SK-N-SH treated with all-trans-retinoic acid at 6 μM for 48 hours (cell line): ENCODE measurements at regions not wholly inside any gene's neighbourhood (a gene's known extent, or its start where the extent isn't known, plus 50 kb on each side); places are given as distances from the start of the nearest gene placed in this dataset.

ENCODE experiments used
- ATAC-seq: fragments of 200-7000 bp; cut with Tn5 transposase; 3 replicates; pipeline ENCODE4 v1.9.1; 2020; ENCODE audit warnings: mild to moderate bottlenecking, moderate library complexity
- ARNTL ChIP-seq: fragments of 450-650 bp; formaldehyde crosslinking; IDR thresholded peaks from 2 replicates; pipeline ENCODE4 v1.5.0; 2020; ENCODE audit warnings: low read depth, mild to moderate bottlenecking, moderate library complexity, borderline replicate concordance
- BACH2 ChIP-seq: fragments of 250-450 bp; sonication (Bioruptor Pico); IDR thresholded peaks from 2 replicates; pipeline ENCODE4 v1.9.0; 2021; ENCODE audit warnings: mild to moderate bottlenecking, borderline replicate concordance
- CSDC2 ChIP-seq: fragments of 250-450 bp; sonication (Bioruptor Pico); IDR thresholded peaks from 2 replicates; pipeline ENCODE4 v1.5.0; 2020; ENCODE audit warnings: mild to moderate bottlenecking, moderate library complexity
- ESRRG ChIP-seq: fragments of 250-450 bp; sonication (Bioruptor Pico); IDR thresholded peaks from 2 replicates; pipeline ENCODE4 v1.6.1; 2021; ENCODE audit warnings: mild to moderate bottlenecking
- GLIS3 ChIP-seq: fragments of 250-450 bp; sonication (Bioruptor Pico); IDR thresholded peaks from 2 replicates; pipeline ENCODE4 v1.5.0; 2020; ENCODE audit warnings: mild to moderate bottlenecking, moderate library complexity
- ISL1 ChIP-seq: fragments of 250-450 bp; sonication (Bioruptor Pico); IDR thresholded peaks from 2 replicates; pipeline ENCODE4 v2.1.2; 2022; ENCODE audit warnings: mild to moderate bottlenecking, moderate library complexity
- OSR1 ChIP-seq: fragments of 250-450 bp; sonication (Bioruptor Pico); IDR thresholded peaks from 2 replicates; pipeline ENCODE4 v1.8.0; 2022; ENCODE audit warnings: moderate library complexity, mild to moderate bottlenecking, inconsistent platforms
- PPARA ChIP-seq: fragments of 250-450 bp; sonication (Bioruptor Pico); IDR thresholded peaks from 2 replicates; pipeline ENCODE4 v1.5.0; 2020; ENCODE audit warnings: mild to moderate bottlenecking, borderline replicate concordance
- RARB ChIP-seq: fragments of 250-450 bp; sonication (Bioruptor Pico); IDR thresholded peaks from 2 replicates; pipeline ENCODE4 v1.8.0; 2021; ENCODE audit warnings: mild to moderate bottlenecking, moderate library complexity
- SNAI2 ChIP-seq: fragments of 250-450 bp; sonication (Bioruptor Pico); IDR thresholded peaks from 2 replicates; pipeline ENCODE4 v1.5.0; 2020; ENCODE audit warnings: mild to moderate bottlenecking, moderate library complexity
- TCF4 ChIP-seq: fragments of 250-450 bp; sonication (Bioruptor Pico); IDR thresholded peaks from 2 replicates; pipeline ENCODE4 v1.8.0; 2021; ENCODE audit warnings: mild to moderate bottlenecking, moderate library complexity, borderline replicate concordance
- TOX ChIP-seq: fragments of 250-450 bp; sonication (Bioruptor Pico); IDR thresholded peaks from 2 replicates; pipeline ENCODE4 v1.8.0; 2021; ENCODE audit warnings: mild to moderate bottlenecking, moderate library complexity, borderline replicate concordance
- ZC3H10 ChIP-seq: fragments of 250-450 bp; sonication (Bioruptor Pico); IDR thresholded peaks from 2 replicates; pipeline ENCODE4 v1.5.1; 2021; ENCODE audit warnings: mild to moderate bottlenecking, moderate library complexity
- ZNF565 ChIP-seq: fragments of 450-650 bp; formaldehyde crosslinking; conservative IDR thresholded peaks from 2 replicates; pipeline ENCODE4 v1.5.0; 2020; ENCODE audit warnings: low read depth, mild to moderate bottlenecking, moderate library complexity
- ZNF70 ChIP-seq: fragments of 450-650 bp; formaldehyde crosslinking; IDR thresholded peaks from 2 replicates; pipeline ENCODE4 v1.5.0; 2020; ENCODE audit warnings: mild to moderate bottlenecking, moderate library complexity
- ZNF8 ChIP-seq: fragments of 450-650 bp; formaldehyde crosslinking; IDR thresholded peaks from 2 replicates; pipeline ENCODE4 v1.5.0; 2020; ENCODE audit warnings: mild to moderate bottlenecking, moderate library complexity
- TF ChIP-seq, protein P1 (sequence below): fragments of 250-450 bp; sonication (Bioruptor Pico); IDR thresholded peaks from 2 replicates; pipeline ENCODE4 v1.5.0; 2020; ENCODE audit warnings: mild to moderate bottlenecking, moderate library complexity
- TF ChIP-seq, protein P2 (sequence below): fragments of 250-450 bp; sonication (Bioruptor Pico); IDR thresholded peaks from 2 replicates; pipeline ENCODE4 v1.8.0; 2021; ENCODE audit warnings: low read depth, mild to moderate bottlenecking, moderate library complexity, borderline replicate concordance
- TF ChIP-seq, protein P3 (sequence below): fragments of 250-450 bp; sonication (Bioruptor Pico); IDR thresholded peaks from 2 replicates; pipeline ENCODE4 v1.5.1; 2021; ENCODE audit warnings: mild to moderate bottlenecking, moderate library complexity
- TF ChIP-seq, protein P4 (sequence below): fragments of 250-450 bp; sonication (Bioruptor Pico); IDR thresholded peaks from 2 replicates; pipeline ENCODE4 v1.5.1; 2020; ENCODE audit warnings: low read depth, mild to moderate bottlenecking, moderate library complexity

DNA sequence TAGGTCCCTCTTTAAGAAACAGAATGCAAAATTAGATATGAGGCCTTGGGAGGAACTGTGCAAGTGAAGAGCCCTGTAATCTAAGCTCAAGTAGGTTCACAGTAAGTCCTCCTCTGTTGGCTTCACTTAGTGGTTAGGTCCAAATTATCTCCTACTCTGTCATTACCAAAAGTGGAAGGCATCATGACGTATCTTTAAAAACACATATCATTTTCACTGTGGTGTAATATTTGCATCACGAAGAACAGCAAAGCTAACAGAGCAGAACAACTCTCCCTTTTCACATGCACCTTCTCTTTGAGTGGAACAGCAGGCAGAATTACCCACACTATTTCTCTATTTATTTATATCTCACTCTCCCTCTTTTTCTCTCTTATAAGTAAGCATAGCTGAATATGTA lies 240.5 kb upstream of the CCNH start (continued):
- TF ChIP-seq, protein P1, sequence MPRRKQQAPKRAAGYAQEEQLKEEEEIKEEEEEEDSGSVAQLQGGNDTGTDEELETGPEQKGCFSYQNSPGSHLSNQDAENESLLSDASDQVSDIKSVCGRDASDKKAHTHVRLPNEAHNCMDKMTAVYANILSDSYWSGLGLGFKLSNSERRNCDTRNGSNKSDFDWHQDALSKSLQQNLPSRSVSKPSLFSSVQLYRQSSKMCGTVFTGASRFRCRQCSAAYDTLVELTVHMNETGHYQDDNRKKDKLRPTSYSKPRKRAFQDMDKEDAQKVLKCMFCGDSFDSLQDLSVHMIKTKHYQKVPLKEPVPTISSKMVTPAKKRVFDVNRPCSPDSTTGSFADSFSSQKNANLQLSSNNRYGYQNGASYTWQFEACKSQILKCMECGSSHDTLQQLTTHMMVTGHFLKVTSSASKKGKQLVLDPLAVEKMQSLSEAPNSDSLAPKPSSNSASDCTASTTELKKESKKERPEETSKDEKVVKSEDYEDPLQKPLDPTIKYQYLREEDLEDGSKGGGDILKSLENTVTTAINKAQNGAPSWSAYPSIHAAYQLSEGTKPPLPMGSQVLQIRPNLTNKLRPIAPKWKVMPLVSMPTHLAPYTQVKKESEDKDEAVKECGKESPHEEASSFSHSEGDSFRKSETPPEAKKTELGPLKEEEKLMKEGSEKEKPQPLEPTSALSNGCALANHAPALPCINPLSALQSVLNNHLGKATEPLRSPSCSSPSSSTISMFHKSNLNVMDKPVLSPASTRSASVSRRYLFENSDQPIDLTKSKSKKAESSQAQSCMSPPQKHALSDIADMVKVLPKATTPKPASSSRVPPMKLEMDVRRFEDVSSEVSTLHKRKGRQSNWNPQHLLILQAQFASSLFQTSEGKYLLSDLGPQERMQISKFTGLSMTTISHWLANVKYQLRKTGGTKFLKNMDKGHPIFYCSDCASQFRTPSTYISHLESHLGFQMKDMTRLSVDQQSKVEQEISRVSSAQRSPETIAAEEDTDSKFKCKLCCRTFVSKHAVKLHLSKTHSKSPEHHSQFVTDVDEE (CRISPR knock-in tag): no peak

DNA sequence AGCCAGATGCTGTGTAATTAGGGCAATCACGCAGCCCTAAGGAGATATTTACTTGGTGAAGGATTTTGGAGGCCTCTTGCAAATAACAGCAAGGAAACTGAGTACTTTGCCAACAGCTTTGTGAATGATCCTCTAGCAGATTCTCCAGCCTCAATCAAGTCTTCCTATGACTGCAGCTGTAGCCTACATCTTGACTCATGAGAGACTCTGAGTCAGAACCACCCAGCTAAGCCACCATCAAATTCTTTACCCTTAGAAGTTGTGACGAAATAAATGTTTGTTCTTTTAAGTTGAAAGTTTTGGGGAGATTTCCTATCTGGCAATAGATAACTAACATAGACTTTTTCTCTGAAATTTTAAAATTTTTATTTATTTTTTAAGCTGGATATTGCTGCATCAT lies 237.6 kb upstream of the CCNH start:
- ATAC-seq: no peak
- TF ChIP-seq TCF4 (CRISPR knock-in tag) (no peak), BACH2 (CRISPR knock-in tag) (no peak)

DNA sequence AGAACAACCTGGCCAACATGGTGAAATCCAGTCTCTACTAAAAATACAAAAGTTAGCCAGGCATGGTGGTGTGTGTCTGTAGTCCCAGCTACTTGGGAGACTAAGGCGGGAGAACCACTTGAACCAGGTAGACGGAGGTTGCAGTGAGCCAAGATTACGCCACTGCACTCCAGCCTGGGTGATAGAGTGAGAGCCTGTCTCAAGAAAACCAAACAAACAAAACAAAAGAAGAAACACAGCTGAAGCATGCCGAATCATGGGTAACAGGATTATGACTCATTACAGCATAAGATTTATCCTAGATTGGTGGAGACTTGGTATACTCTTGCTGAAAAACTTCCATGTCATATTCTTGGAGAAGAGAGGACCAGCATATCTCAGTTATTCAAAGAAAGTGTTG lies 236.7 kb upstream of the CCNH start:
- no peak for ATAC-seq
- TF ChIP-seq RARB: no peak
- no peak for TF ChIP-seq BACH2 (CRISPR knock-in tag)
- no peak for TF ChIP-seq PPARA (CRISPR knock-in tag)
- no peak for TF ChIP-seq TOX
- TF ChIP-seq SNAI2 (CRISPR knock-in tag): no peak
- TF ChIP-seq ZC3H10: no peak
- TF ChIP-seq, protein P1 (CRISPR knock-in tag): no peak
- TF ChIP-seq, protein P2, sequence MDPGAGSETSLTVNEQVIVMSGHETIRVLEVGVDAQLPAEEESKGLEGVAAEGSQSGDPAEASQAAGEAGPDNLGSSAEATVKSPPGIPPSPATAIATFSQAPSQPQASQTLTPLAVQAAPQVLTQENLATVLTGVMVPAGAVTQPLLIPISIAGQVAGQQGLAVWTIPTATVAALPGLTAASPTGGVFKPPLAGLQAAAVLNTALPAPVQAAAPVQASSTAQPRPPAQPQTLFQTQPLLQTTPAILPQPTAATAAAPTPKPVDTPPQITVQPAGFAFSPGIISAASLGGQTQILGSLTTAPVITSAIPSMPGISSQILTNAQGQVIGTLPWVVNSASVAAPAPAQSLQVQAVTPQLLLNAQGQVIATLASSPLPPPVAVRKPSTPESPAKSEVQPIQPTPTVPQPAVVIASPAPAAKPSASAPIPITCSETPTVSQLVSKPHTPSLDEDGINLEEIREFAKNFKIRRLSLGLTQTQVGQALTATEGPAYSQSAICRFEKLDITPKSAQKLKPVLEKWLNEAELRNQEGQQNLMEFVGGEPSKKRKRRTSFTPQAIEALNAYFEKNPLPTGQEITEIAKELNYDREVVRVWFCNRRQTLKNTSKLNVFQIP: no peak
- TF ChIP-seq GLIS3 (CRISPR knock-in tag): no peak
- TF ChIP-seq ESRRG (CRISPR knock-in tag): no peak
- TF ChIP-seq OSR1 (CRISPR knock-in tag): no peak
- no peak for TF ChIP-seq ZNF8
- no peak for TF ChIP-seq ZNF565

DNA sequence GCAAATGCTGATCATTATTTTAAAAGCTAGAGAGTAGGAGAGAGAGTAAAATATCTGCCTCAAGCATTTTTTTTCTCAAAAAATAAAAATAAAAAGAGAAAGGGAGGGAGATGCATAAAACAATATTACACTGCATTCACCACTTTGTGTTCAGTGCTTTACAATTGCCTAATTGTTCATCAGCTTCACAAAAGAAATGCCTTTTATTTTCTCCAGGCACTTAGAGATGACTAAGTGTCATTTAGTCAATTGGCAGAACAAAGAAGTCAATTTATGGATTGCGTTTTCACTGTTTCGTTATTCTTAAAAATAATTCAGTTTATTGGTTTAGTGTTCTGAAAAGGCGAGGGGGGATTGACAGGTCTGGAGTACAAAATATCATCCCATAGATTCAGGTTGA lies 232.5 kb upstream of the CCNH start:
- TF ChIP-seq ESRRG (CRISPR knock-in tag) (no peak), CSDC2 (CRISPR knock-in tag) (no peak), ZNF565 (no peak), TCF4 (CRISPR knock-in tag) (no peak), RARB (no peak), ZNF8 (no peak), OSR1 (CRISPR knock-in tag) (no peak), BACH2 (CRISPR knock-in tag) (no peak), ARNTL (CRISPR knock-in tag) (no peak), ISL1 (no peak), TOX (no peak), SNAI2 (CRISPR knock-in tag) (no peak), ZNF70 (CRISPR knock-in tag) (no peak)
- TF ChIP-seq, protein P3, sequence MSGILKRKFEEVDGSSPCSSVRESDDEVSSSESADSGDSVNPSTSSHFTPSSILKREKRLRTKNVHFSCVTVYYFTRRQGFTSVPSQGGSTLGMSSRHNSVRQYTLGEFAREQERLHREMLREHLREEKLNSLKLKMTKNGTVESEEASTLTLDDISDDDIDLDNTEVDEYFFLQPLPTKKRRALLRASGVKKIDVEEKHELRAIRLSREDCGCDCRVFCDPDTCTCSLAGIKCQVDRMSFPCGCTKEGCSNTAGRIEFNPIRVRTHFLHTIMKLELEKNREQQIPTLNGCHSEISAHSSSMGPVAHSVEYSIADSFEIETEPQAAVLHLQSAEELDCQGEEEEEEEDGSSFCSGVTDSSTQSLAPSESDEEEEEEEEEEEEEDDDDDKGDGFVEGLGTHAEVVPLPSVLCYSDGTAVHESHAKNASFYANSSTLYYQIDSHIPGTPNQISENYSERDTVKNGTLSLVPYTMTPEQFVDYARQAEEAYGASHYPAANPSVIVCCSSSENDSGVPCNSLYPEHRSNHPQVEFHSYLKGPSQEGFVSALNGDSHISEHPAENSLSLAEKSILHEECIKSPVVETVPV: no peak
- TF ChIP-seq, protein P1 (CRISPR knock-in tag): no peak
- TF ChIP-seq, protein P4, sequence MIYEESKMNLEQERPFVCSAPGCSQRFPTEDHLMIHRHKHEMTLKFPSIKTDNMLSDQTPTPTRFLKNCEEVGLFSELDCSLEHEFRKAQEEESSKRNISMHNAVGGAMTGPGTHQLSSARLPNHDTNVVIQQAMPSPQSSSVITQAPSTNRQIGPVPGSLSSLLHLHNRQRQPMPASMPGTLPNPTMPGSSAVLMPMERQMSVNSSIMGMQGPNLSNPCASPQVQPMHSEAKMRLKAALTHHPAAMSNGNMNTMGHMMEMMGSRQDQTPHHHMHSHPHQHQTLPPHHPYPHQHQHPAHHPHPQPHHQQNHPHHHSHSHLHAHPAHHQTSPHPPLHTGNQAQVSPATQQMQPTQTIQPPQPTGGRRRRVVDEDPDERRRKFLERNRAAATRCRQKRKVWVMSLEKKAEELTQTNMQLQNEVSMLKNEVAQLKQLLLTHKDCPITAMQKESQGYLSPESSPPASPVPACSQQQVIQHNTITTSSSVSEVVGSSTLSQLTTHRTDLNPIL (CRISPR knock-in tag): no peak
- TF ChIP-seq, protein P2: no peak
- no peak for ATAC-seq
